Uterus (tissue), 3 donors: ENCODE measurements at regions not wholly inside any gene's neighbourhood (a gene's known extent, or its start where the extent isn't known, plus 50 kb on each side); places are given as distances from the start of the nearest gene placed in this dataset.
A peak's percentile ranks its signal among the peaks of the same experiment; 100 is the strongest.

Experiments
- DNase-seq, 2 donors: peaks; one replicate each; pipeline ENCODE4 v3.0.0-alpha.2; 2019 to 2020
- H3K27ac ChIP-seq, 2 donors: fragments of 200-600 bp; sonication (generic); 1 replicate in 1 of 2; 2 replicates in 1 of 2; pipeline ENCODE4 v1.5.1; 2016 to 2018
- H3K27me3 ChIP-seq, 2 donors: fragments of 200-600 bp; sonication (generic); one replicate each; pipeline ENCODE4 v1.5.1; 2018 to 2019; ENCODE audit warnings: control low read depth in 1 of 2
- H3K36me3 ChIP-seq, 2 donors: fragments of 200-600 bp; sonication (generic); one replicate each; pipeline ENCODE4 v1.5.1; 2019; ENCODE audit warnings: control low read depth in 1 of 2
- H3K4me1 ChIP-seq, 2 donors: fragments of 200-600 bp; sonication (generic); one replicate each; pipeline ENCODE4 v1.5.1; 2018 to 2019; ENCODE audit warnings: control low read depth in 1 of 2
- H3K4me3 ChIP-seq, 2 donors: fragments of 200-600 bp; sonication (generic); 1 replicate in 1 of 2; 2 replicates in 1 of 2; pipeline ENCODE4 v1.5.1; 2018 to 2019; ENCODE audit warnings: mild to moderate bottlenecking in 1 of 2
- H3K9me3 ChIP-seq, 2 donors: fragments of 200-600 bp; sonication (generic); one replicate each; pipeline ENCODE4 v1.5.1; 2019; ENCODE audit warnings: control low read depth in 1 of 2
- CTCF ChIP-seq, 4 experiments: fragments of 200-600 bp in 2 of 4; fragments of 450-650 bp in 2 of 4; sonication (generic) in 2 of 4; IDR thresholded peaks; one replicate each; pipeline ENCODE4 v1.5.1; 2016 to 2019; ENCODE audit warnings: antibody characterized with exemption in 4 of 4, mild to moderate bottlenecking in 2 of 4, moderate library complexity in 1 of 4
- POLR2A ChIP-seq, 2 donors: fragments of 450-650 bp; IDR thresholded peaks; one replicate each; pipeline ENCODE4 v1.6.1; 2016; ENCODE audit warnings: antibody characterized with exemption in 2 of 2, mild to moderate bottlenecking in 1 of 2, moderate library complexity in 1 of 2
- intact Hi-C: fragments of 100-400 bp; cut with DNase I; formaldehyde crosslinking; loops from one replicate; pipeline ENCODE4 v1.15.1; 2023; ENCODE audit warnings: low total_unique reads
- donor health status: DM: yes; HTN: yes; CAD: no.

- H3K27me3 ChIP-seq = no peaks in the 10 kb centered on the region
- no peaks in the 10 kb centered on the region for H3K4me1 ChIP-seq
- H3K4me3 ChIP-seq = no peak overlapping the region
- H3K9me3 ChIP-seq = no peaks in the 10 kb centered on the region
- intact Hi-C loops = no loop called here
- no peaks in the 10 kb centered on the region for H3K36me3 ChIP-seq
- DNase-seq = no peak
- H3K27ac ChIP-seq = no peak overlapping the region
- TF ChIP-seq CTCF (IDR thresholded peaks at IDR 0.05) (no peak), POLR2A (IDR thresholded peaks at IDR 0.05) (no peak)
These were observed 408.2 kb upstream of the TGFBR2 start for GRCh38 chr3:30198162-30198561.

- intact Hi-C loops = no loop called here
- Histone ChIP-seq H3K4me1 (no peaks in the 10 kb centered on the region), H3K27ac (no peak overlapping the region), H3K9me3 (no peaks in the 10 kb centered on the region), H3K4me3 (no peak overlapping the region), H3K27me3 (no peaks in the 10 kb centered on the region), H3K36me3 (no peaks in the 10 kb centered on the region)
- peak; percentile 67 to 74 for DNase-seq
- TF ChIP-seq CTCF (IDR thresholded peaks at IDR 0.05) = peak; percentile 79 to 85 (median 81)
- no peak for TF ChIP-seq POLR2A (IDR thresholded peaks at IDR 0.05)
These were observed 407.2 kb upstream of the TGFBR2 start for GRCh38 chr3:30199096-30199759.

- no peaks in the 10 kb centered on the region for H3K4me1 ChIP-seq
- no peaks in the 10 kb centered on the region for H3K36me3 ChIP-seq
- H3K27me3 ChIP-seq = no peaks in the 10 kb centered on the region
- no peak overlapping the region for H3K4me3 ChIP-seq
- intact Hi-C loops = no loop called here
- no peaks in the 10 kb centered on the region for H3K9me3 ChIP-seq
- no peak for DNase-seq
- H3K27ac ChIP-seq = no peak overlapping the region
- TF ChIP-seq CTCF (IDR thresholded peaks at IDR 0.05) = no peak
- TF ChIP-seq POLR2A (IDR thresholded peaks at IDR 0.05) = no peak
These were observed 406.5 kb upstream of the TGFBR2 start for GRCh38 chr3:30199855-30200254.

GRCh38 chr3:30201715-30202114, 404.7 kb upstream of the TGFBR2 start:
- no peaks in the 10 kb centered on the region for H3K36me3 ChIP-seq
- TF ChIP-seq CTCF (IDR thresholded peaks at IDR 0.05) (no peak), POLR2A (IDR thresholded peaks at IDR 0.05) (no peak)
- DNase-seq = no peak
- no peaks in the 10 kb centered on the region for H3K4me1 ChIP-seq
- intact Hi-C loops = no loop called here
- no peak overlapping the region for H3K27ac ChIP-seq
- no peak overlapping the region for H3K4me3 ChIP-seq
- no peaks in the 10 kb centered on the region for H3K9me3 ChIP-seq
- no peaks in the 10 kb centered on the region for H3K27me3 ChIP-seq

- intact Hi-C loops = no loop called here
- no peak for DNase-seq
- Histone ChIP-seq H3K27ac (no peak overlapping the region), H3K27me3 (no peaks in the 10 kb centered on the region), H3K4me1 (no peaks in the 10 kb centered on the region), H3K9me3 (no peaks in the 10 kb centered on the region), H3K36me3 (no peaks in the 10 kb centered on the region), H3K4me3 (no peak overlapping the region)
- TF ChIP-seq POLR2A (IDR thresholded peaks at IDR 0.05) = no peak
- TF ChIP-seq CTCF (IDR thresholded peaks at IDR 0.05) = no peak
These were observed 403.1 kb upstream of the TGFBR2 start for GRCh38 chr3:30203301-30203700.
